SK-N-DZ (cell line): ENCODE measurements at regions not wholly inside any gene's neighbourhood (a gene's known extent, or its start where the extent isn't known, plus 50 kb on each side); places are given as distances from the start of the nearest gene placed in this dataset.

ENCODE experiments used
- DNase-seq: peaks from one replicate; pipeline ENCODE4 v3.0.0-alpha.2; 2015; ENCODE audit warnings: low spot score

- DNase-seq = no peak
These were observed 2683.1 kb downstream of the ARAP2 start for GRCh38 chr4:33561259-33561658.

- no peak for DNase-seq
These were observed 2677.7 kb downstream of the ARAP2 start for GRCh38 chr4:33566649-33567048.

GRCh38 chr4:33577791-33578190 is 2666.5 kb downstream of the ARAP2 start:
- no peak for DNase-seq

GRCh38 chr4:33579951-33580350 is 2664.4 kb downstream of the ARAP2 start:
- no peak for DNase-seq

- DNase-seq = no peak
These were observed 2651.6 kb downstream of the ARAP2 start for GRCh38 chr4:33592701-33593100.

GRCh38 chr4:33606951-33607350 is 2637.4 kb downstream of the ARAP2 start:
- no peak for DNase-seq

- no peak for DNase-seq
These were observed 2628.2 kb downstream of the ARAP2 start for GRCh38 chr4:33616121-33616520.

GRCh38 chr4:33625748-33626147 is 2618.6 kb downstream of the ARAP2 start:
- peak; percentile 12 for DNase-seq

- no peak for DNase-seq
These were observed 2618.1 kb downstream of the ARAP2 start for GRCh38 chr4:33626221-33626620.

GRCh38 chr4:33628296-33628695 is 2616.0 kb downstream of the ARAP2 start:
- DNase-seq = no peak

- no peak for DNase-seq
These were observed 2595.3 kb downstream of the ARAP2 start for GRCh38 chr4:33649015-33649414.

GRCh38 chr4:33649471-33649870 is 2594.8 kb downstream of the ARAP2 start:
- no peak for DNase-seq

- no peak for DNase-seq
These were observed 2594.3 kb downstream of the ARAP2 start for GRCh38 chr4:33650036-33650435.

- no peak for DNase-seq
These were observed 2585.3 kb downstream of the ARAP2 start for GRCh38 chr4:33658971-33659370.

GRCh38 chr4:33661636-33662035 is 2582.7 kb downstream of the ARAP2 start:
- DNase-seq = no peak

GRCh38 chr4:33685939-33686338 is 2558.4 kb downstream of the ARAP2 start:
- no peak for DNase-seq

GRCh38 chr4:33696041-33696440 is 2548.3 kb downstream of the ARAP2 start:
- no peak for DNase-seq

- no peak for DNase-seq
These were observed 2547.7 kb downstream of the ARAP2 start for GRCh38 chr4:33696586-33696985.

GRCh38 chr4:33709247-33709646 is 2535.1 kb downstream of the ARAP2 start:
- no peak for DNase-seq

- no peak for DNase-seq
These were observed 2532.5 kb downstream of the ARAP2 start for GRCh38 chr4:33711826-33712225.

GRCh38 chr4:33714971-33715370 is 2529.3 kb downstream of the ARAP2 start:
- DNase-seq = no peak

- DNase-seq = no peak
These were observed 2528.4 kb downstream of the ARAP2 start for GRCh38 chr4:33715841-33716395.

GRCh38 chr4:33722254-33722653 is 2522.1 kb downstream of the ARAP2 start:
- no peak for DNase-seq

GRCh38 chr4:33722800-33723516 is 2521.4 kb downstream of the ARAP2 start:
- no peak for DNase-seq
